Ishikawa (cell line): ENCODE measurements at regions not wholly inside any gene's neighbourhood (a gene's known extent, or its start where the extent isn't known, plus 50 kb on each side); places are given as distances from the start of the nearest gene placed in this dataset.

Experiments used
- CEBPB ChIP-seq: IDR thresholded peaks from 2 replicates; pipeline ENCODE4 v1.6.1; 2012
- CREB1 ChIP-seq: IDR thresholded peaks from 2 replicates; pipeline ENCODE4 v1.6.1; 2012; ENCODE audit warnings: low read depth
- EGR1 ChIP-seq: IDR thresholded peaks from 2 replicates; pipeline ENCODE4 v1.6.1; 2012
- EP300 ChIP-seq: IDR thresholded peaks from 2 replicates; pipeline ENCODE4 v1.6.1; 2012; ENCODE audit warnings: borderline replicate concordance
- FOXM1 ChIP-seq: IDR thresholded peaks from 2 replicates; pipeline ENCODE4 v1.6.1; 2012; ENCODE audit warnings: low read depth, borderline replicate concordance
- MAX ChIP-seq: IDR thresholded peaks from 2 replicates; pipeline ENCODE4 v1.6.1; 2012
- NFIC ChIP-seq: IDR thresholded peaks from 2 replicates; pipeline ENCODE4 v1.6.1; 2012
- RAD21 ChIP-seq: IDR thresholded peaks from 2 replicates; pipeline ENCODE4 v1.6.1; 2012; ENCODE audit warnings: low read depth
- REST ChIP-seq: IDR thresholded peaks from 2 replicates; pipeline ENCODE4 v1.6.1; 2012; ENCODE audit warnings: low read depth, mild to moderate bottlenecking
- TAF1 ChIP-seq: IDR thresholded peaks from 2 replicates; pipeline ENCODE4 v1.6.1; 2012; ENCODE audit warnings: low read depth, mild to moderate bottlenecking
- TCF12 ChIP-seq: IDR thresholded peaks from 2 replicates; pipeline ENCODE4 v1.6.1; 2012; ENCODE audit warnings: low read depth
- TEAD4 ChIP-seq: IDR thresholded peaks from 2 replicates; pipeline ENCODE4 v1.6.1; 2012
- USF1 ChIP-seq: IDR thresholded peaks from 2 replicates; pipeline ENCODE4 v1.6.1; 2012
- YY1 ChIP-seq: IDR thresholded peaks from 2 replicates; pipeline ENCODE4 v1.6.1; 2012; ENCODE audit warnings: low read depth
- ZBTB7A ChIP-seq: IDR thresholded peaks from 2 replicates; pipeline ENCODE4 v1.6.1; 2012; ENCODE audit warnings: low read depth

GRCh38 chr18:2050702-2051201 lies 520.6 kb downstream of the METTL4 start:
- TF ChIP-seq FOXM1 (no peak), NFIC (no peak), TEAD4 (no peak), YY1 (no peak), CREB1 (no peak), USF1 (no peak), MAX (no peak), EGR1 (no peak)

- TF ChIP-seq TEAD4, result no peak
- no peak for TF ChIP-seq RAD21
- no peak for TF ChIP-seq EGR1
- no peak for TF ChIP-seq NFIC
- TF ChIP-seq USF1, result no peak
These were observed 517.7 kb downstream of the METTL4 start for GRCh38 chr18:2053490-2054089.

- TF ChIP-seq USF1 (no peak), EP300 (no peak), TCF12 (no peak), CREB1 (no peak), CEBPB (no peak), RAD21 (no peak), MAX (no peak), YY1 (no peak), EGR1 (no peak)
These were observed 512.0 kb downstream of the METTL4 start for GRCh38 chr18:2059336-2059735.

- TF ChIP-seq TAF1 (no peak), YY1 (no peak), EP300 (no peak), CREB1 (no peak), CEBPB (no peak), MAX (no peak)
These were observed 511.2 kb downstream of the METTL4 start for GRCh38 chr18:2060086-2060485.

GRCh38 chr18:2070631-2071030 lies 500.7 kb downstream of the METTL4 start:
- TF ChIP-seq EGR1, result no peak
- TF ChIP-seq NFIC, result 0 out of 2 replicates have a peak, but pooled peaks have one; percentile 21
- TF ChIP-seq USF1, result no peak

GRCh38 chr18:2075499-2075898 lies 495.8 kb downstream of the METTL4 start:
- TF ChIP-seq CREB1 (no peak), NFIC (no peak), EP300 (no peak), USF1 (no peak), TEAD4 (no peak), YY1 (no peak), FOXM1 (no peak)

- no peak for TF ChIP-seq RAD21
- no peak for TF ChIP-seq TEAD4
- TF ChIP-seq MAX, result no peak
- TF ChIP-seq FOXM1, result no peak
- no peak for TF ChIP-seq TCF12
- no peak for TF ChIP-seq ZBTB7A
- TF ChIP-seq CEBPB, result no peak
- TF ChIP-seq NFIC, result no peak
- TF ChIP-seq YY1, result no peak
- no peak for TF ChIP-seq USF1
- TF ChIP-seq REST, result no peak
- no peak for TF ChIP-seq EP300
- TF ChIP-seq TAF1, result no peak
- no peak for TF ChIP-seq CREB1
- TF ChIP-seq EGR1, result no peak
These were observed 488.6 kb downstream of the METTL4 start for GRCh38 chr18:2082676-2083075.
